ENCODE measurements at regions not wholly inside any gene's neighbourhood (a gene's known extent, or its start where the extent isn't known, plus 50 kb on each side); places are given as distances from the start of the nearest gene placed in this dataset.

- TF ChIP-seq EZH2 (IDR thresholded peaks at IDR 0.05; ENCODE audit: low read depth), result no peak
- no peak for TF ChIP-seq CTCF (conservative IDR thresholded peaks at IDR 0.05)
Measured at GRCh38 chr1:221822591-221822990, 80.7 kb upstream of the DUSP10 start.

Measured in PC-9 (cell line).